CD4-positive, alpha-beta T cell treated with Interleukin-17A for 1 hour (primary cell): ENCODE measurements at regions not wholly inside any gene's neighbourhood (a gene's known extent, or its start where the extent isn't known, plus 50 kb on each side); places are given as distances from the start of the nearest gene placed in this dataset.

Source experiments
- DNase-seq: peaks from one replicate; pipeline ENCODE4 v3.0.0-alpha.2; 2020

DNA sequence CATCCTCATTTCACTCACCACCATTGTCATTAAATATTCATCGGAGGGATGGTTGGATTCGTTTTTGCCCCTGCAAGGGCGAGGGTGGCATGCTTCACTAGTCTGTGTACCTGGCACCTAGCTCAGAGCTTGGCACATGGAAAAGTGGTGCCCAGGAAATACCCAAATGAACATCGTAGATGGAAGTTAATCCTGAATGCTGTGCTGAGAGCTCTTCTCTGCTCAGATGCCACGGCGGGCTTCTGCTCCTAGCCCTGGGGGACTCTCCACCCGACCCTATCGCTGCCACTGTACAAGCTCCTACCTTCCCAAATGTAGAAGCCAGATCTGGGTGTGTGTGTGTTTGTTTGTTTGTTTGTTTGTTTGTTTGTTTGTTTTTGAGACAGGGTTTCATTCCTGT, 113.0 kb upstream of the ZNF507 start:
- no peak for DNase-seq

DNA sequence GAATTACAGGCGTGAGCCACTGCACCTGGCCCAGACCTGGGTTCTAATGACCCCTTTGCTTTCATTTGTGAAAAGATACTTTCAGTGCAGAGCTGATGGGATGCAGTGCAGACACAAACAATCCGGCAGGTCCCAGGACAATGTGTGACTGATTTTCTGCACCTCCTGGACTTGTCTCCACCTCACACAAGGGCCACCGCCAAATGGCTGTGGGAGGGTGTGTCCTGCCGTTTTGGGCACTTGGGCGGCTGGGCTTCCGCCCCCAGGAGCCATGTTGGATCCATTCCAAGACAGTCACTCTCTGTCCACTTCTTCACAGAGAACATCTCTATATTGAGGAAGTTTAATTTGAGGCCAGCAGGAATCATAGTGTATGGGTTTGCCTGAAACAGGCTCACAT, 112.3 kb upstream of the ZNF507 start:
- no peak for DNase-seq

DNA sequence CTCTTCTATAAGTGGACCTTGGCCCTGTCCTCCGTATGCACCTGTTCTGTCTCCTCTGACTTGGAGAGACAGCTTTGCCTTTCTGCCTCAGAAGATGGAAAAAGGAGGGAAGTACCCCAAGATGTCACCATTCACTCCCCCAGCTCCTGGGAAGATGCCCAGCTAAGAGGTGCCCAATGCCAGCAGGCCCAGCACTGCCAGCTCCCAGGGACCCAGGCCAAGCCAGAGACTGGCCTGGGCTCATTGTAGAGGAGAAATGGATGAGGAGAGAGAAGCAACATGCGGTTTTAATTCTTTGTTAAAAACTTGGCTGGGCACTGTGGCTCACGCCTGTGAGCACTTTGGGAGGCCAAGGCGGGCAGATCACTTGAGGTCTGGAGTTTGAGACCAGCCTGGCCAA, 111.5 kb upstream of the ZNF507 start:
- DNase-seq = no peak

DNA sequence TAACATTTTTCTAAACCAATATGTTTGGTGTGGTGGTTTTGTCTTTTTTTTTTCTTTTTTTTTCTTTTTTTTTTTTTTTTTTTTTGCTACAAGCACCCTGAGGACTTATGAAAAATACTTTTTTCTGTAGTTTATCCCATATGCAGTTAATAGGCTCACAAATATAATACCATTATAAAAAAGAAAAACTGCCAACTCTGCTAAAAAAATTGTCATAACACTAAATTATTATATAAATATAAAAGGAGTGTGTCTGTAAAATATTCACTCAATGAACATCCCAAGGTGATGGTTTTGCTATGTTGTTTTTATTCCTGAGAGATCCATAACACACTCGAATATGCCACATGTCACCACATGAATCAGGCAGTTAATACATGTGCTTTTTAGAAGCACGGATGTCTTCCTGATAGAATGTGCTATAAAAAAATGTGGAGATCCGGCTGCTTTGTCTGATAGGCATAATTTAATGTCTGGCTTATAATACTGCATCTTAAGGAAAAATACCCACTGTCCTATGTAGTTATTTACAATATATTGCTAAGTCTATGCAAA, 110.7 kb upstream of the ZNF507 start:
- no peak for DNase-seq

DNA sequence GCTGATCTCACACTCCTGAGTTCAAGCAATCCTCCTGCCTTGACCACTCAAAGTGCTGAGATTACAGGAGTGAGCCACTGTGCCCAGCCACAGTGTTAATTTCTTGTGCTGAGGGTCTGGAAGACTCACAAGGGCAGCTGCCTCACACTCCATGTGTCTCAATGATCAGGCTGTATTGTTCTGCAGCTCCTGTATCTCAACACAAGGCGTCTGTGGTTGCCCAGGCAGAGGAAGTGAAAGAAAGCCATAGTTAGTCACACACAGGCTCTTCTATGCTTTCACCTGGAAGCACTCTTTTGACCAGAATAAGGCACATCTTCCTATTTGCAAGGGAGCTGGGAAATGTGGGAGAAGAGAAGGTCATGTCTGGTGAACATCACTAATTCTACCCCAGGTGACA, 107.3 kb upstream of the ZNF507 start:
- no peak for DNase-seq

DNA sequence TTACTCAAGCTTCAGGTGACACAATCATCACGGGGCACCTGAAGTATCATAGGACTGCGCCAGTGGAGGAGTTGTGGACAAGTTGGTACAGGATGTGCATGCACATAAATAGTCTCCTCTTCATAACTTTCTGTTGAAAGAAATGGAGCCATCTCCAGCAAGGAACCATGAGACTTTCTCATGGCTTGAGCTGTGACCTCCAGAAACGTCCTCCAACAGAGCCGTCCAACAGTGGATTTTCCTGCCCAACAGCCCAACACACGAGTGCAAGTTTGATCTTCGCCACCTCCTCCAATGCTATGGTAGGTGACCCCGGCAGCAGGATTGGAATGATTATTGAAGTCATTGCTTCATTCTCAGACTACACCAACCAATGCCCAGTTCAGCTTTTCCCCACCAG, 105.1 kb upstream of the ZNF507 start:
- no peak for DNase-seq

DNA sequence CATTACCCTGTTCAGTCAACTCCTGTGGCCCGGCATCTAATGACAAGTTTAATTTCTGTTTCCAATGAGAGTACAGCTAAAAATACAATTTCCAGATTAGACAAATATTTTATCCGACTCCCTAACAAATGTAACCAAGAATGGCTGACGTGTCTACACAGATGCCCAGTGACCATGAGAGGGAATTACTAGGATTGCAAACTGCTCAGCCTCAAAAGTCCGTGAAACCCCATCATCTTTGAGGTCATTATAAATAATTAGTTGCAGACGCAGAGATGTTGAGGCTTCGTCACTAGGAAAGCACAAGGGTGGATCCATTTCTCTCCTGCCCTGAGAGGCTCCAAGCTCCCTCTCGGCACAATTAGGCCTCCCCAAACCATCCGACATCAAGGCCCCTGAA, 104.1 kb upstream of the ZNF507 start:
- DNase-seq = no peak

DNA sequence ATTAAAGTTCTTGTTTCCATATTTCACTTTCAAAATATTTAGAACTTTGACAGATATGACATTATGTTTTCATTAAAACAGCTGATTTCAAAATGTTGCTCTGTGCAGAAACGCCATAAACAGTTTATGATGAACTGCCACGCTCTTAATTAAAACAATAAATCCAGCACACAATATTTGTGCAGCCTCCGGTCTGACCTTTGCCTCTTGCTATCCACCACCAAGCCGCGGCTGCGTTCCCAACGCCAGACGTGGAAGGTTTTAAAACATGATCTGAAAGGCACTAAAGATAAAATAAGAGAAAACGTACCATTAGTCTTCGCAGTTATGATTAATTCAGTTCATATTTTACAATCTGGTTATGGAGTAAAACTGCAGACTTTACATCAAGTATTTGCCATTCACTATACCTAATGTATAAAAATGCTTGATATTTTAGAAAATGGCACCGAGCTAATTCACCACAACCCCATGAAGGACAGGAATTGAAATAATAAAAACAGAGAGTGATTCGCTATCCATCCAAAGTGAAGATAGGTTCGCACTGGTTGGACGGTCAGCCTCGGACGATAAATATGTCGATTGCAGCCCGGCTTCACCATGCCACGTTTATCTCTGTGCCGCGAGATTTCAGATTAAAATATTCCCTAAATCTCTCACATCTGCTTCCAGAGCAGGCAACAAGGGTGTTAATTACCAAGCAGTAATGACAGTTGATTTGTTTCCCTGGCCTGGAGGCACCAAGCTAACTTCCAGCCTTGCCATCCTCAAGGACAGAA, 103.3 kb upstream of the ZNF507 start:
- no peak for DNase-seq

DNA sequence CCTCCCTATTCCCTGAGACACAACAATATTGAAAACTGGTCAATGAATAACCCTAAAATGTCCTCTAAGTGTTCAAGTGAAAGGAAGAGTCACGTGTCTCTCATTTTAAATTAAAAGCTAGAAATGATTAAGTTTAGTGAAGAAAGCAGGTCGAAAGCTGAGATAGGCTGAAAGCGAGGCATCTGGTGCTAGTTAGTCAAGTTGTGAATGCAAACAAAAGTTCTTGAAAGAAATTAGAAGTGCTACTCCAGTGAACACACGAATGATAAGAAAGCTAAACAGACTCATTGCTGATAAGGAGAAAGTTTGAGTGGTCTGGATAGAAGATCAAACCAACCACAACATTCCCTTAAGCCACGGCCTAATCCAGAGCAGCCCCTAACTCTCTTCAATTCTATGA, 99.4 kb upstream of the ZNF507 start:
- DNase-seq = no peak

DNA sequence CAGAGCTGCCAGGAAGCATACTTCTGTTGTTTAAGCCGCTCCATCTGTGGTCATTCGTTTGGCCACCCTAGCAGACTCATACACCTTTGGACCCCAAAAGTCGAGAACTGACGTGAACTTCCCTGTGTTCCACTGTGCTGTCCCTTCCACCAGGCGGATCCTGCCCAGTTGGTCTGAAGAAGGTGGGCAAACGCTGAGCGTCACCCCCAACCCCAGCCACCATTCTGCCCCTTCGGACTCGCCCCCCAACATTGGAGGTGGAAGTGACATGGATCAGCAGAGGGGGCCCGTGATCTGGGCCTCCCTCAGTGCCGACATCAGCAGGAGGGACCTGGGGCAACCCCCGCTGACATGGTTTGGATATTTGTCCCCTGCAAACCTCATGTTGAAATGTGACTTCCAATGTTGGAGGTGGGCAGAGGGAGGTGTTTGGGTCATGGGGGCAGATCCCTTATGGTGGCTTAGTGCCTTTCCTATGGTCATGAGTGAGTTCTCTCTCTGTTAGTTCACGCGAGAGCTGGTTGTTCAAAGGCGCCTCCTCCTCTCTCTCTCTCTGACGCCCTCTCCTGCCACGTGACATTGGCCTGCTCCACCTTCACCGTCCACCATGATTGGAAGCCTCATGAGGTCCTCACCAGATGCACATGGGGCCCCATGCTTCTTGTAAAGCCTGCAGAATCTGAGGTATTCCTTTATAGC, 93.6 kb upstream of the ZNF507 start:
- no peak for DNase-seq

DNA sequence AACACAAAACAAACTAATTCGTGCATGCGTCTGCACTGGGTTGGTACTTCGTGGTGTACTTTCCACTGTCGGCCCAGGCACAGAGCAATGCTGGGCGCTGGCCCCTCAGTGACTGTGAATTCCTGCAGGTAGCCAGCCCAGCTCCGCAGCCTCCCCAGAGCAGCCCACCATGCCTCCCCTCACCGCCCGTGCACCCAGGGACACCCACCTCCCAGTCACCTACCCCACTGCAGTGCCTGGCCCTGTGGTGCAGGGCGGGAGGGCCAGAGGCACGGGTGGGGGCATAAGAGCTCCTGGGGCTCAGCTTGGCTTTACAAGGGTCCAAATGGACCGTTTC, 93.1 kb upstream of the ZNF507 start:
- DNase-seq = no peak

DNA sequence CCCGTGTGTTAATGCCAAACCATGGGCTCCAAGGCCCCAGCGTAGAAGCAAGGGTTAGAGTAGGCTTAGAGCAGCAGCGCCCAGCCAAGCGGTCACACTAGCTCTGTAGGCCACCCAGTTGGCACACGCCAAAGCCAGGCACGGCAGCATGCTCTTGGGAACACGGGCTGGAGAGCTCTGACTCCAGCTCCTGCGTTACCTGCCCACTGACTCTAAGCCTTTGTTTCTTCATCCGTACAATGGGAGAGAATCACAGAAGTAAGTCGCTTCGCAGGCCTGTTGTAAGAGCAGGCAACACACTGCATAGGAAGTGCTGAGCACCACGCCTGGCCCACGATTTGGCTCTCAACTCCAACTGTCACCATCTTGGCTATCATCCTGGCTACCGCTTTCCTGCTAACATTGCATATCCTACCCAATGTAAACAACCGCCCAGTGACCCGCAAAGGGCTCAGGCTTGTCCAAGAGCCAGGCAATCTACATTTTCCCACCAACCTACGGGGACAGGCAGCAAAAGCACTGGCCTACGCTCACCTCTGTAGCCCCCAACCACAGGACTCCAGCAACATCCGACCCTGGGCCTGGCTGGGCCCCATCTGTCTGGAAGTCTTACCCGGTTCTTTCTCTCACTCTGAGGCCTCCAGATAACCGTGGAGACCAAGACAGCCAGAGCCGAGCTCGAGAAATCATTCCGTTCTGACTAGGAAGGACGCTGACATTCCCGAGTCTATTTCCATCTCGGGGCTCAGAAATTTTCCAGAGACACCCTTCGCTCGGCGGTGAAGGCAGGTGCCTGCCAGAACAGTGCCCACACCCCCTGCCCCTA, 91.5 kb upstream of the ZNF507 start:
- no peak for DNase-seq

DNA sequence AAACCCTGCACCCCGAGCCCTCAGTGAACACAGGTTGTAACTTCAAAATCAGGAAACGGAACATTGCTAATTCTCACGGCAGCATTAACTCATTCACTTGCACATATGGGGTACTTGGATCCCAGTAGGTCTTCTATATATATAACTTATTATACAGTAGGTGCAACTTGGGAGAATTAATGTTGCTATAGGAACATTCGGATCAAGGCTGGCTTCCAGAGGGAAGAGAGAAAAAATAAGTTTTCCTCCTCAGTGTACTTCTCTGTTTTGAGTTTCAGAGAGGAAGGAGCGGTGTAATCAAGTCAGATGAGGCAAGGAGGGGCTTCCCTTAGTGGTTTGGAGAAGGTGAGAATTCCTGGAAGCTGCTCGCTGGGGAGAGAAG, 90.9 kb upstream of the ZNF507 start:
- no peak for DNase-seq

DNA sequence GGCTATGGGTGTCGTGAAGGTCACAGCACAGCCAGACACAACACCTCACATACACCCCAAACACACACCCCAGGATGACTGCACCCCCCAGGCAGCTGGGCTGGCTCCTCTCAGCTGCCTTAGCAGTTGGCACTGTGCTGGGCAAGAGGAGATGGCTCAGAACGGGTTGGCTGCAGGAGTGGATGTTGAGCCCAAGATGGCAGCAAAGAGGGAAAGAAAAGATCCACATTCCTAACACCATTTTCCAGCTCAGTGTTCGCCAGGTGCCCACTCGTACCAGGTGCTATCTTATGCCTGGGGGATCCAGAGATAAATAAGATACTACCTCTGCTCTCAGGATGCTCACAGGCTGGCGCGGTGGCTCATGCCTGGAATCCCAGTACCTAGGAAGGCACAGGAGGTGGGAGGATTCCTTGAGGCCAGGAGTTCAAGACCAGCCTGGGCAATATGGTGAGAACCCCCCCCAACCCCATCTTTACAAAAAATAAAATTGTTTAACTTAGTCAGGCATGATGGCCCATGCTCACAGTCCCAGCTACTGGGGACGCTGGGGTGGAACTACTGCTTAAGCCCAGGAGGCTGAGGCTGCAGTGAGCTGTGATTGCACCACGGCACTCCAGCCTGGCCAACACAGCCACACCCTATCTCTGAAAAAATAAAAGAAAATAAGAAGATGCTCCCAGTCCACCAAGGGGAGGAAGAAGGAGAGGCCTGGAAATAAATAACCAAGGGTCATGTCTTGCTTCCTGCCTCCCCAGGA, 89.7 kb upstream of the ZNF507 start:
- no peak for DNase-seq

DNA sequence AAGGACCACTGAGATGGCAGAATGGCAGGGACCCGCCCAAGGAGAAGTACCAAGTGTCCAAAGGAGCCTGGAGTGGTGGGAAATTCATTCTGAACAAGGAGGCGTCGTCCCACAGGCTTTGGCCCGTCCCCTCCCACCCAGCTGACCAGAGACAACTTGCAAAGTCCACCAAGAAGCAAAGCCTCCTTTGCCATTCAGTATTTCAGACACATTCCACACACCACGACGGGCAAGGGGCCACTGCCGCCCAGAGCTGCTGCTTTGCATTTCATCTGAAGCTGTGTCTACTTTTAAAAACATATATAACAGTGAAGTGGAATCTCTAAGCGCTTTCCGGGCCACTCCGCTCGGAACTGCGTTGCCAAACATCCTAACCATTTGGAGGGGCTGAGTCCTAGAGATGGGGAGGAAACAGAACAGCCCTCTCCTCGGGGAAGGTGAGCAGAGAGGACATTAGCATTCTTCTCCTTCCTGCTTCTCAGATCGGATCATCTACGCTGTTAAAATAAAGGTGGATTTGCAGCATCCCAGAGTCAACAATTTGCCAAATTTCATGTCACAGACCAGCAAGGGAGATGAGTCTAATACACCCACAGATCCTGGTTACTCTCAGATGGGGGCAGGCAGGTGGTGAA, 89.0 kb upstream of the ZNF507 start:
- no peak for DNase-seq

DNA sequence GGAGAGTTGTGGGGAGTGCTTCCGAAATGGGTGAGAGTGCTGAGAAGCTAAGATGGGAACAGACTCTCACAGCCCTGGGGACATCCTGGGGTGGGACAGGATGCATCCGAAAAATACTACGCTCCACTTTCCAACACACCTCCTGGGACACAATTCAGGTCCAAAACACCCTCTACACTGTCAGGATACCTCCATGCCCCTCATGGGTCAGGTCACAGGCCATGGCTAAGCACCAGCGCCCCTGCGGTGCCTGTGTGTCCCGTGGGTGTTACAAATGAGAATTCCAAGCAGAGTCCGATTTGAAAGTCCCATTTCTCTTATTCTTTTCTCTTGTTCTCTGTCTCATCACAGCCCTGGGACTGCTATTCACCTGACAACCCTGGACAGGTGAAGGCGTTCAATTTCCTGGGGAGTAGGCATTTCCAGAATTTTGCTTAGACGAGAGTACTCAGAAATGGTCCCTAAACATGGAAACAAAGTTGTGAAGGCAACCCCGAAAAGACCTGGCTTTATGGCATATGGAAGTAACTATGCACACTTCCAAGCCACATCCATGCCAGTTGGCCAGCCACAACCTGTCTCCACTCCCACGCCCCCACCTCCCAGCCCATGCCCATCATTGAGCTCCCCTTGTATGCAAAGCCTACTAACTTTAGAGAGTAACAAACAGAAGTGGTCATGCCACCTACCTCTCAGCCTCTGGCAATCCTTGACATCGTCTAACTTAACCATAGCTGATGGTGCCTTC, 87.9 kb upstream of the ZNF507 start:
- DNase-seq = no peak

DNA sequence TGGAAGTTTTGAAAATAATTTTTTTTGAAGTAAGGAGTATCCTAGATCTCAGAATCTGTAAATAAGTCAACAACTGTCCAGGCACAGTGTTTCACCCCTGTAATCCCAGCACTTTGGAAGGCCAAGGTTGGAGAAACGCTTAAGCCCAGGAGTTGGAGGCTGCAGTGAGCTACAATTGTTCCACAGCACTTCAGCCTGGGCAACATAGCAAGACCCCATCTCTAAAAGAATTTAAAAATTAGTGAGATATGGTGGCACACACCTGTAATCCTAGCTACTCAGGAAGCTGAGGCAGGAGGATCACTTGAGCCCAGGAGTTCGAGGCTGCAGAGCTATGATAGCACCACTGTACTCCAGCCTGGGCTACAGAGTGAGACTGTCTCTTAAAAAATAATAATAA, 87.2 kb upstream of the ZNF507 start:
- DNase-seq = no peak

DNA sequence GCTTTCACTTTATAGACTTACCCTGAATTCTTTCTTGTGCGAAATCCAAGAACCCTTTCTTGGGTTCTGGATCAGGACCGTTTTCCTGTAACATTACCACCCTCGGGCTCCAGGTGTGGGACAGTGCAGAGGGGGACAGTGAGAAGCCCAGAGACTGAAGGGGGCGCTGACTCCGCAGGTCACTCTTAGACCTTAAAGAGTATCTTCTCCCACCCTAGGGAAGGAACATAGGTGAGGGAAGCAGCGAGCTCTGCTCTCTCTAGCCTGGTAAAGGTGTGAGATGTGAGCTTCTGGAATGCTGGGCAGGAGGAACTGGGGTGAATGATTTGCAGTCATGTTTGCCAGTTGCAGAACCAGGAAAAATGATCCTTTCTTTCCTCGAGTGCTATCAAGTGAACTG, 80.8 kb upstream of the ZNF507 start:
- DNase-seq = no peak

DNA sequence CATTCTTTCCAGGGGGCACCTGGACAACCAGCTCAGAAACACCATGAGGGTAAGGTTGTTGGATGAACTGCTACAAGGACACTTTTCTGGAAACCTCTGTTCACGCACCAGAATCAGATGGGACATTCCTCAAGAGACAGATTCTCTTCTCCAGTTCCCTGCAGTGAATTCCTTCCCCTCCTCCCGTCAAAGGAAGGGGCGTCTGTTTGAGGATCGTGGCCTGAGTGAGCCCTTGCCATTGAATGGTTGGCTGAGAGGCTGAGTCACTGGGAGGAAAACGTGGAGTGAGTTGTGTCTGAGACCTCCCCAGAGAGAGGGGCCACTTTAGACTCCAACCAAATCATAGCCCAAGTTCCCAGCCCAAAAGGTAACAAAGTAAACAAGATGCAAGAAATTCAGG, 79.4 kb upstream of the ZNF507 start:
- DNase-seq = no peak

DNA sequence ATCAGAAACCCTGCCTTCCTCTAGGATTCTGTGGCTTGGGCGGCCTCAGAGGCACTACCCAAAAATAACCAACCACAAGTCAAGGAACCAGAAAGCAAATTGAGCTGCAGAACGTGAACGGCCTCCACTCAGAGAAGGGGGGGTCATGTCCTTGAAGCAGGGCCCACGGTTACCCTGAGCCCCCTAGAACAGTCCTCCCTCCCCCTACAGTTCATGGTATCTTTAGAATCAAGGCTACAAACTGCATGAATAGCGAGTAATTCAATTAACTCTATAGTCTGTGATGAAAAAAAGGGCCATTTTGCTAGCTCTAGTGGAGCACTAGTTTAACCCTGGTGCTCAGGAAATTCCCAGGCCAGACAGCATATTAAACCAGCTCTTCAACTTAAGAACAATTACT, 79.0 kb upstream of the ZNF507 start:
- no peak for DNase-seq

DNA sequence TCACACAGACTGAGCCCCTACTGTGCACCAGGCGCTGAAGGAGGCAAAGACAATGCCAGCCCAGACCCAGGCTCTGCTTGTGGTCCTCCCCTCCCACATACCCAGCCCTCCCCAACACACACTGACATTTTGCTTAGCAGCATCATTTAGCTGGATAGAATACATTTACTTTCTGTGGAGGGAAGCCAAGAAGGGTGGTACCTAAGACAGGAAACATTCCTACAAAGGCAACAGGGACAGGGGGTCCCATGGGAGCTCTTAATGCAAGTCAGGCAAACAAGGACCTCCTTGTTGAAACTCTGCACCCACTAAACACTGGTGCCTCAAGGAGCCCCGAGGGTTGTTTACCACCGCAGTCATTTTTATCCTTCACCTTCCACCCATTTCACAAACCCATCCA, 77.0 kb upstream of the ZNF507 start:
- no peak for DNase-seq

DNA sequence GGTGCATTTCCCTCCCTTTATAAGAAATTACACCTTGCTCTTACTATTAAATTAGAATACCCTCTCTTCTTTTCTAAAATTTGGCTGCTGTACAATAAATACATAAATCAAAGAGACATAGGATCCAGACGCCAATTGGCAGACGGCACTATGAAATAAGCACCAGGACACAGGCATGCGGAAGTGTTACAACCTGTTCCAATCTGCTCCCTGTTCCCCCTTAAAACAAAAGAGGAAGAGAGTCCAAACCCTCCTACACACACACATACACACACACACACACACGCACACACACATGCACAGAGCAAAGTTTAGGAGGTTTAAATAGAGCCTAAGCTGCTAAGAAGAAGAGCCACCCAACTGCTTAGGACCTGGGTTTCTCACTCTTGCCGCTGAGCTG, 75.6 kb upstream of the ZNF507 start:
- DNase-seq = no peak
